T-helper 22 cell (primary cell): ENCODE measurements at regions not wholly inside any gene's neighbourhood (a gene's known extent, or its start where the extent isn't known, plus 50 kb on each side); places are given as distances from the start of the nearest gene placed in this dataset.
A peak's percentile ranks its signal among the peaks of the same experiment; 100 is the strongest.
"Not testable (repeated sequence)": the region's sequence is repeated elsewhere in the genome, so short reads cannot be mapped to it uniquely, and the experiment has no call there.

Experiments
- DNase-seq: peaks from one replicate; pipeline ENCODE4 v3.0.0-alpha.2; 2020; ENCODE audit warnings: low read depth

DNA sequence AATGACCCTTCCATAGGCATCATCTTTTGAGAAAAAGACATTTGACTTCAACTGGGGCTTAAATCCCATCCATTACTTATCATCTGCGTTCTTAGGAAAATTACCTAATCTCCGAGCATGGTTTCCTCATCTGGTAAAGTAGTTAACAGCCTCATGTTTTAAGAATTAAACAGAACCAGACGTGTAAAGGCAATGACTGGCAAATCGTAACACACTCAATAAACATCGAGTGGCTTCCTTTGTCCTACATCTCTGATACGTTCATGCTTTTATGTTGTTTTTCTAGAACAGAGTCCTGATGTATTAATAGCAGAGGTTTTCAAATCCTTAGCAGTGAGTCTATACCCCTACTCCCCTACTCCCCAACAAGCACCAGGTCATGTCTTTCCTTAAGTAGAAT lies 189.7 kb upstream of the RGS6 start:
- no peak for DNase-seq

GRCh38 chr14:71745072-71745471 lies 187.2 kb upstream of the RGS6 start:
- no peak for DNase-seq

DNA sequence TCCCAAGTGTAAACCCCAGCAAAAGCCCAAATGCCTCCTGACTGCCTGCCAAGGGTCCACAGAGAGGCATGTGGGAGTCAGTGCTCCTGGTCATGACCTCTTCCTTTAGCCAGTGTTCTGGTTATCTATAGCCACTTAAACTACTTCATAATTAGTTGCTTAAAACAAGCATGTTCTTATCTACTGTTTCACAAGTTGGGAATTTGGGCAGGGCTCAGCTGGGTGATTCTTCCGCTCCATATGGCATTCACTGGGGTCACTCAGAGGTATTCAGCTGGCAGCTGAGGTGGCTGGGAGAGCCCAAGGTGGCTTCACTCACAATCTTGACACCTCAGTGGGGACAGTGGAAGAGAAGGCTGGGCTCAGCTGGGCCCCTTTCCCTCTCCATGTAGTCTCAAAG lies 184.0 kb upstream of the RGS6 start:
- no peak for DNase-seq

GRCh38 chr14:71749613-71750238 lies 182.5 kb upstream of the RGS6 start:
- no peak for DNase-seq

GRCh38 chr14:71751264-71751663 lies 181.0 kb upstream of the RGS6 start:
- no peak for DNase-seq

- no peak for DNase-seq
These were observed 180.0 kb upstream of the RGS6 start for GRCh38 chr14:71752111-71752738.

GRCh38 chr14:71753126-71753830 lies 179.0 kb upstream of the RGS6 start:
- DNase-seq: peak; percentile 23

DNA sequence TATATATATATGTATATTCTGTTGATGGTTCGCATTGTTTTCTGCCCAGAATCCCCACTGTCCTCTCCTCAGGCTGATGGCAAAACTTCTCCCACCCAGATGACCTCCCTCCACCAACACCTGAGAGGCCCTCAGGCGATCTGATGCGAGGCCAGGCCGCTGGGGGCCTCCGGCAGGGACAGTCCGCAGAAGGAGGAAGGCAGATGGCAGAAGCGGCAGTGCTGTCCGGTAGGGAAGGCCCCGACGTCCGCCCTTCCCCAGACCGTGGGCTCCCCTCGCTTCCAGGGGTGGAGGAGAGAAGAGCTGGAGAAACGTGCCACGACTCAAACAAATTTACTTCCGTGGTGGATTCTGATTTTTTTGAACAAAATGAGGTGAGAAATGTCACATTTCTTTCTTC lies 178.3 kb upstream of the RGS6 start:
- DNase-seq: no peak

DNA sequence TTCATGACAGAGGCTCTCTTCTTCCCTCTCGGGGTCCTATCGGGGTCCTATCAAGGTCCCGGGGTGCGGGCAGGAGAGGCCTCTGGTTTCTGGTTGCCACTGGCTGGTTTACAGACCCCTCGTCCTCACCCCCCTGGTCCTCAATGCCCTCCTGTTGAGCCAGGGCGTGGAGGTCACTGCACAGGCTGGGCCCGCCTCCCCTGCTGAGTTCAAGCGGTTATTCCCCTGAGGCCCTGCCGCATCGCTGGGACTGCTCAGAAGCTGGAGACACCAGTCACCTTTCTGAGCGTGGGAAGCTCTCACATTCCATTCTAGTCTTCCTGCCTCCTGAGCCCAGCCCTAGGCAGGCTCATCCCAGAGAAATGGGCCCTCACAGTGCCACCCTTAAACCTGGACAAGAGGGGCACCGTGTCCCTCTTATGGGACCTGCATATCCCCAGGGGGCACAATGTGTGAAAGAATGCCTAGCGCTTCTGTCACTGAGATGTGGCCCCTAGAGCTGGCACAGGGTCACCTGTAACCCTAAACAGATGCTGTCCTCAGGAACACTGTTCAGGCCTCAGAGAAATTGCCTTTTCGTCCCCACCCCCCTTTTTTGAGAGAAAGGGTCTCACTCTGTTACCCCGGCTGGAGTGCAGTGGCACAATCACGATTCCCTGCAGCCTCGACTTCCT lies 177.7 kb upstream of the RGS6 start:
- no peak for DNase-seq

GRCh38 chr14:71758229-71758951 lies 173.8 kb upstream of the RGS6 start:
- DNase-seq: no peak

DNA sequence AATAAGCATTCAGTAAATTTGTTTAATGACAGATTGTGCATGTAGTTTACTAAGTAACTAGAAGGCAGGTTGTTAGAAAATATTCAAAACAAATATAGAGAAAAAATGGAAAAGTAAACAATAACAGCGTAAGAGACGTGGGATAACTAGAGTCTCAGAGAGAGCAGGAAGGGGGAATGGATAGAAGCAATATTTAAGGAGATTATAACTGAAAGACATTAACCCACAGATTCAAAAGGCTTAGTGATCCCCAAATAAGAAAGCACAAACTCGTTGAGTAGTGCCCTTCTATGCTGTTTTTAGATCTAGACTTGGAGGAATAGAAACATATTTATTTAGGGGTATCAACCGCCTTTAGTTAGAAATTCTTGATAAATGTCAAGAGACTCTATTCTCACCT lies 169.7 kb upstream of the RGS6 start:
- no peak for DNase-seq

DNA sequence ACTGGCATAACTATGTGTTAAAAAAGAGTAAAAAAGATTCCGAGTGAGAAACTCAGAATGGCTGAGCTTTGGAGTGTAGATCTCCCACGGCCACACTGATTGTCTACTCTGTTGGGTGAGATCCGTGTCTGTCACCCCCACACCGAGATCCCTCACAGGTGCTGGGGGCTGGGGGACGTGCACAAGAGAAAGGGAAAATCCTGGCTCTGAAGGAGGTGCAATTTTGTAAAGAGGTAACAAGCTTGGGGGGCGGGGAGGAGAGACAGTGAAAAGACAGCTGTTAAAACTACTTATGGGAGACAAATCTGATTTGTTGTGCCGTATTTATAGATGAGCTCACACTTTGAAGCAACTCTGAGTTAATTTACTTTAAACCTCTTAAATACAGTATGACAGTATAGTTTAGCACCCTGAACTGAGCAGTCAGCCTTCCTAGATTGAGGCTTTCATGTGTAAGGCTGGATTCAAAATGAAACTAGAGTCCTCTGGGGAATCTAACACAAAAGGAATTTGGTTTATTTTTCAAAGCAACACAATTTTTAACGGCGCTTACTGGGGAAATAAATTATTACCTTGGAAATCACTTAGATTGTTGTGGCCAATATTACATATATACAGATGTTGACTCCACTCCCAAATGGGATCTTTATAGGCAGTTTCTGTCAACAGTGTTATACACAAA lies 167.4 kb upstream of the RGS6 start:
- no peak for DNase-seq

DNA sequence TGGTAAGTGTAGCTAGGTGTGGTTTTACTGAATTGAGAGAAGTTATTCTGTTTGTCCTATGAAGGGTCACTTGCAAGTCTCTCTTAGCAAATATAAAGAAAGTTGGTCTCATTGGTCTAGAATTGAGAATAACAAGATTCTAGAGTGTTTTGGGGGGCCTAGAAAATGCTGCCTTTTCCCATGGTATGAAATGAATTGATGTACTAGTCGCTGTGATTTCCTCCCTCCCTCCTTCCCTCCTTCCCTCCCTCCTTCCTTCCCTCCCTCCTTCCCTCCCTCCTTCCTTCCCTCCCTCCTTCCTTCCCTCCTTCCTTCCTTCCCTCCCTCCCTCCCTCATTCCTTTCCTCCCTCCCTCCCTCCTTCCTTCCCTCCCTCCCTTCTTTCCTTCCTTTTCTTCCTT lies 166.7 kb upstream of the RGS6 start:
- DNase-seq: no peak

DNA sequence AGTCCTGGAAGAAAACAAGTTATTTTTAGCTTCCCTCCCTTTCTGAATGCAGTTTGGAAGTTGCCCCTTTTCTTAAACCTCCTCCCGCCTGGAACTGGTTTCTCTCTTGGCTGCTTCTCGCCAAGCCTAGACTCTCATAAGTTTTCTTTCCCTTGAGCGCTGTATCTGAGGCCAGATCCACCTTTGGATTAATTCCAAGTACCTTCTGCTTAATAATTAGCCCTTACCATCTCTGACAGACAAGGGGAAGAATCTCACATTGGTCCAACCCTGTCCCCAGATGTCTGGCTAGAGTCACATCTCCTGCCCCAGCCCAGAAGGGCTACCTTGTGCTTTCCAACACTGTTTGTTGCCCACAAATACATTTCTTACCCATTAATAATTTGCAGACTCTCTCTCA lies 161.8 kb upstream of the RGS6 start:
- DNase-seq: no peak

- DNase-seq: not testable (repeated sequence)
These were observed 160.8 kb upstream of the RGS6 start for GRCh38 chr14:71771421-71771820.

DNA sequence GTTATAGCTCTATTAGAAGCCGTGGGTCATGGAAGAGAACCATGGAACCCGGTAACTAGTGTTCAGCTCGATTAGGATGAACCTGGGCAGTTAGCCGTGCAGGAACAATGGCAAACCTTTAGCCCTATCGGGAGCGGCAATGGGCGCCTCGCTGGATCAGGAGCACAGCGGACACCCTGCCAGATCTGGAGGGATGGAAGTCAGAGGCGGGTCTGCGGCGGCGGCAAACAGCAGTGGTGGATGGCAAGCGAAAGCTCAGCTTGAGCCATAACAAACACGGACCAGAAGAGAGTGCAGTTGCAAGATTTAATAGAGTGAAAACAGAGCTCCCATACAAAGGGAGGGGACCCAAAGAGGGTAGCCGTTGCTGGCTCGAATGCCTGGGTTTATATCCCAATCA lies 160.2 kb upstream of the RGS6 start:
- DNase-seq: not testable (repeated sequence)

DNA sequence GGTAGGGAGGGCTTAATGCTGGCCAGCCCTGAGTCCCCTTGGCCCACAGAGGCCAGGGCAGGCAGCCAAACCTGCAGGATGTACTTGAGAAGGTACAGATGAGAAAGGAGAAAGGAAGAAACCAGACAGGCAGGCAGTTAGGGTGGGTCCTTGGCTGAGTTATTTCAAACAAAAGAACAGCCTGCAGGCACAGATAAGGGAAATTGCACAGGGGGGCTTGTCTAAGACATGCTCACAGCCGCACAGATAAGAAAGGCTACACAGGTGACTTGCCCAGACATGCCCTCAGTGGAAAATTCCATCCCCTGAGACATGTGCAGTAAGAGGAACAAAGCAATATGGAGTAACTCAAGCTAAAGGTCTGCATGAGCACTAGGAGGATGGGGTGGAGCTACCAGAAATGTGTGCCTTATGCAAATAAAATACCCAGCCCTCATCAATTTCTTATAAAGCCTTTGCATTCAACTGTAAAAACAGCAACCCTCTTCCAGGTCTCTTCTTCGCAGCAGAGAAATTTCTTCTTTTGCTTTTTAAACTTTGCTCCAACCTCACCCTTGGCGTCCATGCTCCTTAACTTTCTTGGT lies 158.2 kb upstream of the RGS6 start:
- no peak for DNase-seq

- no peak for DNase-seq
These were observed 155.5 kb upstream of the RGS6 start for GRCh38 chr14:71776471-71777360.

GRCh38 chr14:71780075-71780474 lies 152.2 kb upstream of the RGS6 start:
- DNase-seq: no peak

GRCh38 chr14:71780822-71781221 lies 151.4 kb upstream of the RGS6 start:
- DNase-seq: no peak
